HG02763 (cell line): ENCODE measurements at regions not wholly inside any gene's neighbourhood (a gene's known extent, or its start where the extent isn't known, plus 50 kb on each side); places are given as distances from the start of the nearest gene placed in this dataset.

ENCODE experiments used
- ATAC-seq: cut with Tn5 transposase; IDR thresholded peaks from one replicate; pipeline ENCODE4 v1.9.1; 2021; ENCODE audit warnings: mild to moderate bottlenecking, moderate library complexity; ENCODE audit not compliant: unreplicated experiment

- ATAC-seq, result no peak
Observed at GRCh38 chr15:94059013-94059587, 172.3 kb upstream of the MCTP2 start.

- ATAC-seq, result no peak
Observed at GRCh38 chr15:94057305-94057704, 174.1 kb upstream of the MCTP2 start.

GRCh38 chr15:94056314-94056713 is 175.0 kb upstream of the MCTP2 start:
- ATAC-seq, result no peak

GRCh38 chr15:94053626-94054025 is 177.7 kb upstream of the MCTP2 start:
- no peak for ATAC-seq

- ATAC-seq, result no peak
Observed at GRCh38 chr15:94052711-94053110, 178.7 kb upstream of the MCTP2 start.

GRCh38 chr15:94047566-94047965 is 183.8 kb upstream of the MCTP2 start:
- no peak for ATAC-seq

- ATAC-seq, result no peak
Observed at GRCh38 chr15:94042180-94042928, 189.0 kb upstream of the MCTP2 start.

GRCh38 chr15:94041746-94042145 is 189.6 kb upstream of the MCTP2 start:
- no peak for ATAC-seq

GRCh38 chr15:94040541-94041248 is 190.7 kb upstream of the MCTP2 start:
- no peak for ATAC-seq

- ATAC-seq, result no peak
Observed at GRCh38 chr15:94036156-94036555, 195.2 kb upstream of the MCTP2 start.

GRCh38 chr15:94033683-94034020 is 197.7 kb upstream of the MCTP2 start:
- no peak for ATAC-seq

GRCh38 chr15:94033014-94033682 is 198.2 kb upstream of the MCTP2 start:
- no peak for ATAC-seq

GRCh38 chr15:94032571-94032970 is 198.8 kb upstream of the MCTP2 start:
- ATAC-seq, result no peak

- no peak for ATAC-seq
Observed at GRCh38 chr15:94031072-94031471, 200.3 kb upstream of the MCTP2 start.

- ATAC-seq, result no peak
Observed at GRCh38 chr15:94029495-94029894, 201.9 kb upstream of the MCTP2 start.

- no peak for ATAC-seq
Observed at GRCh38 chr15:94028809-94029208, 202.6 kb upstream of the MCTP2 start.

- ATAC-seq, result no peak
Observed at GRCh38 chr15:94028121-94028520, 203.2 kb upstream of the MCTP2 start.

- ATAC-seq, result no peak
Observed at GRCh38 chr15:94027581-94027980, 203.8 kb upstream of the MCTP2 start.

- no peak for ATAC-seq
Observed at GRCh38 chr15:94026458-94027304, 204.7 kb upstream of the MCTP2 start.

- ATAC-seq, result no peak
Observed at GRCh38 chr15:94023531-94023930, 207.8 kb upstream of the MCTP2 start.
